PFSK-1 (cell line): ENCODE measurements at regions not wholly inside any gene's neighbourhood (a gene's known extent, or its start where the extent isn't known, plus 50 kb on each side); places are given as distances from the start of the nearest gene placed in this dataset.

Experiments
- FOXP2 ChIP-seq: optimal IDR thresholded peaks from 2 replicates; pipeline ENCODE3; 2011; ENCODE audit warnings: borderline replicate concordance, control low read depth, inconsistent platforms; ENCODE audit not compliant: insufficient read depth; ENCODE audit errors: extremely low read length, extremely low read depth
- POLR2AphosphoS5 ChIP-seq: IDR thresholded peaks from 2 replicates; pipeline ENCODE4 v1.6.1; 2012; ENCODE audit warnings: low read depth, mild to moderate bottlenecking, control low read depth, low read length, moderate library complexity
- REST ChIP-seq, 2 experiments: IDR thresholded peaks; 2 replicates each; pipeline versions ENCODE4 v1.6.1 to v1.8.0; 2011 to 2012; ENCODE audit warnings: low read depth in 2 of 2, low read length in 2 of 2, control low read depth in 1 of 2, inconsistent platforms in 1 of 2, mild to moderate bottlenecking in 1 of 2, moderate library complexity in 1 of 2; ENCODE audit not compliant: insufficient read depth in 1 of 2
- SIN3A ChIP-seq: IDR thresholded peaks from 2 replicates; pipeline ENCODE4 v1.6.1; 2012; ENCODE audit warnings: mild to moderate bottlenecking, low read length, moderate library complexity, borderline replicate concordance; ENCODE audit not compliant: insufficient read depth
- TAF1 ChIP-seq: IDR thresholded peaks from 2 replicates; pipeline ENCODE4 v1.6.1; 2012; ENCODE audit warnings: low read length, control low read depth, borderline replicate concordance; ENCODE audit not compliant: insufficient read depth

GRCh38 chr2:9700109-9700495, 69.3 kb upstream of the YWHAQ start:
- TF ChIP-seq REST (IDR thresholded peaks at IDR 0.05; ENCODE audit: insufficient read depth in 1 of 2, low read depth in 2 of 2, low read length in 2 of 2) (no peak), SIN3A (no peak), TAF1 (no peak), POLR2AphosphoS5 (no peak), FOXP2 (no peak)

GRCh38 chr2:9702604-9703084, 71.8 kb upstream of the YWHAQ start:
- TF ChIP-seq REST (IDR thresholded peaks at IDR 0.05; ENCODE audit: insufficient read depth in 1 of 2, low read depth in 2 of 2, low read length in 2 of 2) (no peak), POLR2AphosphoS5 (no peak), FOXP2 (no peak), TAF1 (no peak), SIN3A (no peak)

- TF ChIP-seq TAF1 (no peak), FOXP2 (no peak), SIN3A (no peak), POLR2AphosphoS5 (no peak), REST (IDR thresholded peaks at IDR 0.05; ENCODE audit: insufficient read depth in 1 of 2, low read depth in 2 of 2, low read length in 2 of 2) (no peak)
Observed at GRCh38 chr2:9703085-9703678, 72.4 kb upstream of the YWHAQ start.

GRCh38 chr2:9703701-9704221, 73.0 kb upstream of the YWHAQ start:
- no peak for TF ChIP-seq REST (IDR thresholded peaks at IDR 0.05; ENCODE audit: insufficient read depth in 1 of 2, low read depth in 2 of 2, low read length in 2 of 2)
- TF ChIP-seq SIN3A = no peak
- no peak for TF ChIP-seq POLR2AphosphoS5
- TF ChIP-seq FOXP2 = no peak
- no peak for TF ChIP-seq TAF1

- TF ChIP-seq POLR2AphosphoS5 (no peak), REST (IDR thresholded peaks at IDR 0.05; ENCODE audit: insufficient read depth in 1 of 2, low read depth in 2 of 2, low read length in 2 of 2) (no peak), SIN3A (no peak), TAF1 (no peak), FOXP2 (no peak)
Observed at GRCh38 chr2:9704600-9704999, 73.8 kb upstream of the YWHAQ start.
